ENCODE measurements at regions not wholly inside any gene's neighbourhood (a gene's known extent, or its start where the extent isn't known, plus 50 kb on each side); places are given as distances from the start of the nearest gene placed in this dataset.
A peak's percentile ranks its signal among the peaks of the same experiment; 100 is the strongest.

GRCh38 chr16:9212621-9213020 lies 121.2 kb downstream of the HAPSTR1 start:
- no peak overlapping the region for H3K27ac ChIP-seq (ENCODE audit: low read depth, low read length)

GRCh38 chr16:9219813-9220212 lies 128.4 kb downstream of the HAPSTR1 start:
- Histone ChIP-seq H3K27me3 (ENCODE audit: control insufficient read depth, insufficient read depth, low read length, poor library complexity, severe bottlenecking) (no peaks in the 10 kb centered on the region), H3K27ac (ENCODE audit: low read depth, low read length) (no peak overlapping the region), H3K4me3 (ENCODE audit: low read length) (no peak overlapping the region), H3K4me1 (ENCODE audit: control insufficient read depth, insufficient read depth, low read length) (peaks cover 4% of the 10 kb centered on the region), H3K36me3 (ENCODE audit: control insufficient read depth, insufficient read depth, low read length) (no peaks in the 10 kb centered on the region), H3K9me3 (ENCODE audit: control insufficient read depth, low read length) (peaks cover 5% of the 10 kb centered on the region), H3K9ac (ENCODE audit: extremely low read depth, low read length, poor library complexity, severe bottlenecking) (no peak overlapping the region)
- WGBS, 2 experiments (ENCODE audit: insufficient coverage in 1 of 2, insufficient read length in 1 of 2), result 33 to 51% methylated on average over 4 to 6 of the region's 6 CpGs
- H3K4me3 Mint-ChIP-seq, result no peak overlapping the region
- no peaks in the 10 kb centered on the region for H3K27me3 Mint-ChIP-seq (ENCODE audit: insufficient read depth)
- DNase-seq, result no peak
- H3K27ac Mint-ChIP-seq, result no peak overlapping the region
- H3K4me1 Mint-ChIP-seq, result peaks cover 17% of the 10 kb centered on the region
- no peak for TF ChIP-seq CTCF (conservative IDR thresholded peaks at IDR 0.05)
- H3K9me3 Mint-ChIP-seq, result no peaks in the 10 kb centered on the region
- no peaks in the 10 kb centered on the region for H3K36me3 Mint-ChIP-seq (ENCODE audit: low read depth)

More at GRCh38 chr16:9212621-9213020, 121.2 kb downstream of the HAPSTR1 start:
- Mint-ChIP-seq H3K4me1 (no peaks in the 10 kb centered on the region), H3K27ac (no peak overlapping the region), H3K27me3 (ENCODE audit: insufficient read depth) (peaks cover 6% of the 10 kb centered on the region), H3K9me3 (peaks cover 2% of the 10 kb centered on the region), H3K36me3 (ENCODE audit: low read depth) (no peaks in the 10 kb centered on the region), H3K4me3 (no peak overlapping the region)
- H3K36me3 ChIP-seq (ENCODE audit: control insufficient read depth, insufficient read depth, low read length), result no peaks in the 10 kb centered on the region
- no peak for DNase-seq
- no peaks in the 10 kb centered on the region for H3K9me3 ChIP-seq (ENCODE audit: control insufficient read depth, low read length)
- TF ChIP-seq CTCF (conservative IDR thresholded peaks at IDR 0.05), result no peak
- H3K4me1 ChIP-seq (ENCODE audit: control insufficient read depth, insufficient read depth, low read length), result no peaks in the 10 kb centered on the region
- H3K4me3 ChIP-seq (ENCODE audit: low read length), result no peak overlapping the region
- 83 to 87% methylated on average over 4 to 5 of the region's 5 CpGs for whole genome bisulfite sequencing, 2 experiments (ENCODE audit: insufficient coverage in 1 of 2, insufficient read length in 1 of 2)
- no peaks in the 10 kb centered on the region for H3K27me3 ChIP-seq (ENCODE audit: control insufficient read depth, insufficient read depth, low read length, poor library complexity, severe bottlenecking)
- no peak overlapping the region for H3K9ac ChIP-seq (ENCODE audit: extremely low read depth, low read length, poor library complexity, severe bottlenecking)

GRCh38 chr16:9225527-9226316 lies 134.3 kb downstream of the HAPSTR1 start:
- H3K9me3 Mint-ChIP-seq, result no peaks in the 10 kb centered on the region
- H3K4me3 Mint-ChIP-seq, result no peak overlapping the region
- Histone ChIP-seq H3K9ac (ENCODE audit: extremely low read depth, low read length, poor library complexity, severe bottlenecking) (no peak overlapping the region), H3K4me3 (ENCODE audit: low read length) (no peak overlapping the region), H3K36me3 (ENCODE audit: control insufficient read depth, insufficient read depth, low read length) (no peaks in the 10 kb centered on the region), H3K9me3 (ENCODE audit: control insufficient read depth, low read length) (peaks cover 5% of the 10 kb centered on the region), H3K27me3 (ENCODE audit: control insufficient read depth, insufficient read depth, low read length, poor library complexity, severe bottlenecking) (peaks cover 6% of the 10 kb centered on the region), H3K4me1 (ENCODE audit: control insufficient read depth, insufficient read depth, low read length) (peaks cover under 1% of the 10 kb centered on the region), H3K27ac (ENCODE audit: low read depth, low read length) (no peak overlapping the region)
- whole genome bisulfite sequencing, 2 experiments (ENCODE audit: insufficient coverage in 1 of 2, insufficient read length in 1 of 2), result 43 to 52% methylated on average over 3 to 5 of the region's 5 CpGs
- H3K4me1 Mint-ChIP-seq, result peaks cover 3% of the 10 kb centered on the region
- no peak overlapping the region for H3K27ac Mint-ChIP-seq
- H3K36me3 Mint-ChIP-seq (ENCODE audit: low read depth), result no peaks in the 10 kb centered on the region
- peak; percentile 79 for DNase-seq
- H3K27me3 Mint-ChIP-seq (ENCODE audit: insufficient read depth), result peaks cover 5% of the 10 kb centered on the region
- TF ChIP-seq CTCF (conservative IDR thresholded peaks at IDR 0.05), result peak; percentile 81
